GM19455 (cell line): ENCODE measurements at regions not wholly inside any gene's neighbourhood (a gene's known extent, or its start where the extent isn't known, plus 50 kb on each side); places are given as distances from the start of the nearest gene placed in this dataset.

Experiments
- ATAC-seq: cut with Tn5 transposase; IDR thresholded peaks from one replicate; pipeline ENCODE4 v1.9.1; 2021; ENCODE audit not compliant: unreplicated experiment

GRCh38 chr4:13316354-13316753 is 167.8 kb downstream of the RAB28 start:
- ATAC-seq, result no peak

GRCh38 chr4:13313856-13314255 is 170.3 kb downstream of the RAB28 start:
- no peak for ATAC-seq

GRCh38 chr4:13312264-13312663 is 171.9 kb downstream of the RAB28 start:
- ATAC-seq, result no peak

- ATAC-seq, result no peak
Measured at GRCh38 chr4:13309751-13310150, 174.4 kb downstream of the RAB28 start.

- no peak for ATAC-seq
Measured at GRCh38 chr4:13306356-13306755, 177.8 kb downstream of the RAB28 start.

- ATAC-seq, result no peak
Measured at GRCh38 chr4:13302876-13303275, 181.3 kb downstream of the RAB28 start.

- ATAC-seq, result no peak
Measured at GRCh38 chr4:13299343-13299742, 184.8 kb downstream of the RAB28 start.

GRCh38 chr4:13298655-13299054 is 185.5 kb downstream of the RAB28 start:
- no peak for ATAC-seq

GRCh38 chr4:13296986-13297385 is 187.2 kb downstream of the RAB28 start:
- ATAC-seq, result no peak

GRCh38 chr4:13294961-13295605 is 189.1 kb downstream of the RAB28 start:
- ATAC-seq, result no peak

GRCh38 chr4:13292372-13292771 is 191.8 kb downstream of the RAB28 start:
- ATAC-seq, result no peak

GRCh38 chr4:13289391-13289790 is 194.7 kb downstream of the RAB28 start:
- ATAC-seq, result no peak

- ATAC-seq, result no peak
Measured at GRCh38 chr4:13285336-13285735, 198.8 kb downstream of the RAB28 start.

GRCh38 chr4:13284932-13285331 is 199.2 kb downstream of the RAB28 start:
- ATAC-seq, result no peak

GRCh38 chr4:13276357-13276756 is 207.8 kb downstream of the RAB28 start:
- no peak for ATAC-seq

GRCh38 chr4:13268703-13269102 is 215.4 kb downstream of the RAB28 start:
- no peak for ATAC-seq

GRCh38 chr4:13268165-13268564 is 216.0 kb downstream of the RAB28 start:
- ATAC-seq, result no peak

- no peak for ATAC-seq
Measured at GRCh38 chr4:13267091-13267490, 217.0 kb downstream of the RAB28 start.

- ATAC-seq, result no peak
Measured at GRCh38 chr4:13266687-13267086, 217.5 kb downstream of the RAB28 start.

GRCh38 chr4:13263967-13264525 is 220.1 kb downstream of the RAB28 start:
- no peak for ATAC-seq

GRCh38 chr4:13262816-13263215 is 221.3 kb downstream of the RAB28 start:
- no peak for ATAC-seq

GRCh38 chr4:13261486-13262257 is 222.5 kb downstream of the RAB28 start:
- no peak for ATAC-seq
